ENCODE measurements at regions not wholly inside any gene's neighbourhood (a gene's known extent, or its start where the extent isn't known, plus 50 kb on each side); places are given as distances from the start of the nearest gene placed in this dataset.
"Not testable (repeated sequence)": the region's sequence is repeated elsewhere in the genome, so short reads cannot be mapped to it uniquely, and the experiment has no call there.

DNA sequence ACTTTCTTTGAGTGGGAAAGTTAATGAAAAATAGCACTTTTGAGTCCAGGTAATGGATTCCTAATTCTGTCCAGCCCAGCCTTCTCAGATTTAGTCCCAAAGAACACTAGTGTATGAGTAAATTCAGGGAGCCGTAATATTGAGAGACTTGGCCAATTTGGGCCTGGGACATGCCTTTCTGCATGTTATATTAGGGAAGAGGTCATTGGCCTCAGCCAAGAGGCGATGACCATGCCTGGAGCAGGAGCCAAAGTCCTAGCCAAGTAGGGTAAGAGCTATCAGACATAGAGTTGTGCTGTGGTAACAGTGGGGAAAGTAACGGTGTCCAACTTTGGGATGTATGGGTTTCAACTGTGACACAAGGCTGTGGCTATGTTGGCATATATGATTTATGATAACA, 336.5 kb upstream of the ZNF804A start:
- H3K36me3 ChIP-seq (replicated peaks; ENCODE audit: control insufficient read depth, insufficient read depth, low read length), result no peaks in the 10 kb centered on the region
- no peak overlapping the region for H3K4me3 ChIP-seq (ENCODE audit: insufficient read depth, low read depth, low read length)
- no peak for DNase-seq
- H3K27me3 ChIP-seq (ENCODE audit: control insufficient read depth, insufficient read depth, low read length), result no peaks in the 10 kb centered on the region

GRCh38 chr2:184268900-184269477, 329.3 kb upstream of the ZNF804A start:
- Histone ChIP-seq H3K27me3 (ENCODE audit: control insufficient read depth, insufficient read depth, low read length) (no peaks in the 10 kb centered on the region), H3K36me3 (replicated peaks; ENCODE audit: control insufficient read depth, insufficient read depth, low read length) (no peaks in the 10 kb centered on the region), H3K4me3 (ENCODE audit: insufficient read depth, low read depth, low read length) (no peak overlapping the region)
- no peak for DNase-seq

DNA sequence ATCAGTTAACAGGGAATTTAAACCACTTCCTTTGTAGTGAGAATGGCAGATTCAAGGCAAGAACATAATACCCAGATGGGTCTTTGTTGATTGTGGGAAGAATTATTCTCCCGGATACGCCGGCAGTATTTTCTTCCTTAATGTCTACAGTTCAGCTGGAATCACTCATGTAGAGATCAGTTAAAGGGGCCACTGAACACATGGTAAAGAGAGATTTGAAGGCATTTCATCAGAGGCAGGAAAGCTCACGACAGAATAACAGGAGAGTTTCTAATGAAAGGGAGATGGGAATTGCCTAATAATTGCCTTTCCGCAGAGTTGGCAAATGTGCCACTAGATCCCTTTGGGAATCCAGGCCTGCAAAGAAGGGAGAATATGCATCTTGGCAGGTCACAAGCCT, 327.7 kb upstream of the ZNF804A start:
- no peak for DNase-seq
- H3K27me3 ChIP-seq (ENCODE audit: control insufficient read depth, insufficient read depth, low read length), result no peaks in the 10 kb centered on the region

DNA sequence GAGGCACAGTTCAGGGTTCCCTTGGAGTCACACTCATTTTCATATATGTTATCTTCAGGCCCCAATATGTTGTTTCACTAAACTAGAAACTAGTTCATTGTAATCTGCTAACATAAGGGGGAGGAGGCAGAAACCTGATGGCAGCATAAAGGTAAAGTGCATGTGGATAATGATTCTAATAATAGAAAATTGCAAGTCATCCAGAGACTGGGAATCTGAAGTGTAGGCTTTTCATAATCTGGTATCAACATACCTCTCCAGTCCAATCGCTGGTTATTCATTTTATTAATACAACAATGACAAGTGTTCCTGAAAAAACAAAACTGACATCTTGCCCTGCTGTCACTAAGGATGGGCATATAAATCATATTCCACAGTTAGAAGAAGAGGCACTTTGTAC, 326.3 kb upstream of the ZNF804A start:
- H3K4me3 ChIP-seq (ENCODE audit: insufficient read depth, low read depth, low read length), result no peak overlapping the region
- no peaks in the 10 kb centered on the region for H3K36me3 ChIP-seq (replicated peaks; ENCODE audit: control insufficient read depth, insufficient read depth, low read length)
- H3K27me3 ChIP-seq (ENCODE audit: control insufficient read depth, insufficient read depth, low read length), result no peaks in the 10 kb centered on the region
- no peak for DNase-seq

More for the DNA sequence above, 327.7 kb upstream of the ZNF804A start:
- Histone ChIP-seq H3K4me3 (ENCODE audit: insufficient read depth, low read depth, low read length) (no peak overlapping the region), H3K36me3 (replicated peaks; ENCODE audit: control insufficient read depth, insufficient read depth, low read length) (no peaks in the 10 kb centered on the region)

DNA sequence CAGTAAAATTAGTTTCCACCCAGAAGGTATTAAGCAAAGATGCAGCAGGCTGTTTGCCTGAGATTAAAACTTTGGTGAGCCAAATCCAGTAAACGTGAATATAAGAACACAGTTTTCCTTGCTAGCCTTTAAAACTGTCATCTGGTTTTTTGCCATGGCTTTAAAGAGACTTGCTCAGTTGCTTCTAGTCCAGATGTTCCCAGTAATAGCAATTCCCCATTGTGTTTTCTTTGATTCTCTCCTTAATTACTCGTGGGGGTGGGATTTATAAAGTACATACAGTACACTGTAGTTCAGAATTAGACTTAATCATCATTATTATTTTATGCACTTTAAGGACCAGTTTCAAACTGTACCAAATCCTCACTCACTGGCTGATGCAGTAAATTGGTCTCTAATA, 303.5 kb upstream of the ZNF804A start:
- Histone ChIP-seq H3K27me3 (ENCODE audit: control insufficient read depth, insufficient read depth, low read length) (no peaks in the 10 kb centered on the region), H3K4me3 (ENCODE audit: insufficient read depth, low read depth, low read length) (no peak overlapping the region), H3K36me3 (replicated peaks; ENCODE audit: control insufficient read depth, insufficient read depth, low read length) (no peaks in the 10 kb centered on the region)
- DNase-seq, result no peak

- no peaks in the 10 kb centered on the region for H3K36me3 ChIP-seq (replicated peaks; ENCODE audit: control insufficient read depth, insufficient read depth, low read length)
- no peak overlapping the region for H3K4me3 ChIP-seq (ENCODE audit: insufficient read depth, low read depth, low read length)
- no peaks in the 10 kb centered on the region for H3K27me3 ChIP-seq (ENCODE audit: control insufficient read depth, insufficient read depth, low read length)
- no peak for DNase-seq
Observed at GRCh38 chr2:184297085-184297484, 301.2 kb upstream of the ZNF804A start.

DNA sequence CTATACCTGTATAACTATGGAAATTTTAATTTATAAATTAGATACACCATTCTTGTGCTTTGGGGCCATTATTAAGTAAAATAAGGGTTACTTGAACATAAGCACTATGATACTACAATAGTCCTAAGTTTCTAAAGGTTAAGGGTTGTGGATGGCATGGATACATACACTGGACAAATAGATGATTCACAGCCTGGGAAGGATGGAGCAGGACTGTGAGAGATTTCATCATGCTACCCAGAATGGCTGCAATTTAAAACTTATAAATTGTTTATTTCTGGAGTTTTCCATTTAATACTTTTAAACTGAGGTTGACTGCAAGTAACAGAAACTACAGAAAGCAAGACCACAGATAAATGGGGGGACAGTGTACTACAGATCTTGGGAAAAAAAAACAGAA, 295.8 kb upstream of the ZNF804A start:
- no peak for DNase-seq
- Histone ChIP-seq H3K4me3 (ENCODE audit: insufficient read depth, low read depth, low read length) (no peak overlapping the region), H3K27me3 (ENCODE audit: control insufficient read depth, insufficient read depth, low read length) (no peaks in the 10 kb centered on the region), H3K36me3 (replicated peaks; ENCODE audit: control insufficient read depth, insufficient read depth, low read length) (no peaks in the 10 kb centered on the region)

- Histone ChIP-seq H3K4me3 (ENCODE audit: insufficient read depth, low read depth, low read length) (no peak overlapping the region), H3K27me3 (ENCODE audit: control insufficient read depth, insufficient read depth, low read length) (no peaks in the 10 kb centered on the region), H3K36me3 (replicated peaks; ENCODE audit: control insufficient read depth, insufficient read depth, low read length) (no peaks in the 10 kb centered on the region)
- no peak for DNase-seq
Observed at GRCh38 chr2:184304006-184304405, 294.3 kb upstream of the ZNF804A start.

- H3K27me3 ChIP-seq (ENCODE audit: control insufficient read depth, insufficient read depth, low read length), result no peaks in the 10 kb centered on the region
- H3K4me3 ChIP-seq (ENCODE audit: insufficient read depth, low read depth, low read length), result no peak overlapping the region
- H3K36me3 ChIP-seq (replicated peaks; ENCODE audit: control insufficient read depth, insufficient read depth, low read length), result no peaks in the 10 kb centered on the region
- no peak for DNase-seq
Observed at GRCh38 chr2:184305105-184305504, 293.2 kb upstream of the ZNF804A start.

GRCh38 chr2:184308706-184309105, 289.6 kb upstream of the ZNF804A start:
- H3K27me3 ChIP-seq (ENCODE audit: control insufficient read depth, insufficient read depth, low read length), result no peaks in the 10 kb centered on the region
- H3K4me3 ChIP-seq (ENCODE audit: insufficient read depth, low read depth, low read length), result no peak overlapping the region
- DNase-seq, result no peak
- H3K36me3 ChIP-seq (replicated peaks; ENCODE audit: control insufficient read depth, insufficient read depth, low read length), result no peaks in the 10 kb centered on the region

GRCh38 chr2:184312970-184313369, 285.4 kb upstream of the ZNF804A start:
- DNase-seq, result no peak
- no peaks in the 10 kb centered on the region for H3K36me3 ChIP-seq (replicated peaks; ENCODE audit: control insufficient read depth, insufficient read depth, low read length)
- no peaks in the 10 kb centered on the region for H3K27me3 ChIP-seq (ENCODE audit: control insufficient read depth, insufficient read depth, low read length)
- no peak overlapping the region for H3K4me3 ChIP-seq (ENCODE audit: insufficient read depth, low read depth, low read length)

DNA sequence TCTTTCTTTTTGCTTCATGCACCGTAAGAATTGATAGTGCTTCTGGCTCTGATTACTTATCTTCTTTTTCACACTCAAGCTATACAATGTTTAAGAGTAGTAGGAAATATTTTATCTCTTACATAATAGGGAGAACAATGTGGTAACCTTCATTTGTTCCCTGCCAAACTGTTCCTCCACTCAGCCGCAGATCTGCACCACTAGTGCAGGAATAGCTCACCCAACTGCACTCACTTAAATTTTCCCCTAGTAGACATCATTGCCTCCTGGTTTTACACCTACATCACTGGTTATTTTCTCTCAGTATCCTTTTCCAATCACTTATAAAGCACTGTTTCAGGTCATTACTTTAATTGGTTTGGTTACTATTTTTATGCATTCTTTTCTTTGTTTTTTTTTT, 283.5 kb upstream of the ZNF804A start:
- no peak for DNase-seq
- H3K27me3 ChIP-seq (ENCODE audit: control insufficient read depth, insufficient read depth, low read length), result no peaks in the 10 kb centered on the region

DNA sequence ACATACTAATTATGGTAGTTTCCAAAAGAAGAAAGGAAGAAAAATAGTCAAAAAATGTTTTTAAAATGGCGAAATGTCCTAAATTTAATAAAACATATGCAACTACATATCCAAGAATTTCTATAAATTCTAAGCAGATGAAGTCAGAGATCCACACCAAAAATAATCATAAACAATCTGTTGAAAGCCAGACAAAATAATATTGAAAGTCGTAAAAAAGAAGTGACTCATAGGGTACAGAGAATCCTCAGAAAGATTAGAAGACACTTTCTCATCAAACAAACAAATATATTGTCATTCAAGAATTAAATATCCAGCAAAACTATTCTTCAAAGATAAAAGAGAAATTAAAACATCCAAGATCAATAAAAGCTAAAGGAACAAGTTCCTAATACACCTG, 281.4 kb upstream of the ZNF804A start:
- no peak for DNase-seq
- no peaks in the 10 kb centered on the region for H3K27me3 ChIP-seq (ENCODE audit: control insufficient read depth, insufficient read depth, low read length)
- H3K4me3 ChIP-seq (ENCODE audit: insufficient read depth, low read depth, low read length), result no peak overlapping the region
- H3K36me3 ChIP-seq (replicated peaks; ENCODE audit: control insufficient read depth, insufficient read depth, low read length), result no peaks in the 10 kb centered on the region

More for the DNA sequence above, 283.5 kb upstream of the ZNF804A start:
- Histone ChIP-seq H3K36me3 (replicated peaks; ENCODE audit: control insufficient read depth, insufficient read depth, low read length) (no peaks in the 10 kb centered on the region), H3K4me3 (ENCODE audit: insufficient read depth, low read depth, low read length) (no peak overlapping the region)

- Histone ChIP-seq H3K36me3 (replicated peaks; ENCODE audit: control insufficient read depth, insufficient read depth, low read length) (no peaks in the 10 kb centered on the region), H3K27me3 (ENCODE audit: control insufficient read depth, insufficient read depth, low read length) (no peaks in the 10 kb centered on the region), H3K4me3 (ENCODE audit: insufficient read depth, low read depth, low read length) (no peak overlapping the region)
- DNase-seq, result no peak
Observed at GRCh38 chr2:184322615-184323014, 275.7 kb upstream of the ZNF804A start.

GRCh38 chr2:184326066-184326465, 272.3 kb upstream of the ZNF804A start:
- H3K27me3 ChIP-seq (ENCODE audit: control insufficient read depth, insufficient read depth, low read length), result no peaks in the 10 kb centered on the region
- H3K4me3 ChIP-seq (ENCODE audit: insufficient read depth, low read depth, low read length), result no peak overlapping the region
- no peak for DNase-seq
- H3K36me3 ChIP-seq (replicated peaks; ENCODE audit: control insufficient read depth, insufficient read depth, low read length), result no peaks in the 10 kb centered on the region

DNA sequence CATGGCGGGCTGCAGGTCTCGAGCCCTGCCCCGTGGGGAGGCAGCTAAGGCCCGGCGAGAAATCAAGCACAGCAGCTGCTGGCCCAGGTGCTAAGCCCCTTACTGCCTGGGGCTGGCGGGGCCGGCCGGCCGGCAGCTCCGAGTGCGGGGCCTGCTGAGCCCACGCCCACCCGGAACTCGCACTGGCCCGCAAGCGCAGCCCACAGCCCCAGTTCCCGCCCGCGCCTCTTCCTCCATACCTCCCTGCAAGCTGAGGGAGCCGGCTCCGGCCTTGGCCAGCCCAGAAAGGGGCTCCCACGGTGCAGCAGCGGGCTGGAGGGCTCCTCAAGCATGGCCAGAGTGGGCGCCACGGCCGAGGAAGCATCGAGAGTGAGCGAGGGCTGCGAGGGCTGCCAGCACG, 270.5 kb upstream of the ZNF804A start:
- not testable (repeated sequence) for H3K36me3 ChIP-seq (replicated peaks; ENCODE audit: control insufficient read depth, insufficient read depth, low read length); H3K4me3 ChIP-seq (ENCODE audit: insufficient read depth, low read depth, low read length); H3K27me3 ChIP-seq (ENCODE audit: control insufficient read depth, insufficient read depth, low read length); DNase-seq
